ENCODE measurements at regions not wholly inside any gene's neighbourhood (a gene's known extent, or its start where the extent isn't known, plus 50 kb on each side); places are given as distances from the start of the nearest gene placed in this dataset.
A peak's percentile ranks its signal among the peaks of the same experiment; 100 is the strongest.

DNA sequence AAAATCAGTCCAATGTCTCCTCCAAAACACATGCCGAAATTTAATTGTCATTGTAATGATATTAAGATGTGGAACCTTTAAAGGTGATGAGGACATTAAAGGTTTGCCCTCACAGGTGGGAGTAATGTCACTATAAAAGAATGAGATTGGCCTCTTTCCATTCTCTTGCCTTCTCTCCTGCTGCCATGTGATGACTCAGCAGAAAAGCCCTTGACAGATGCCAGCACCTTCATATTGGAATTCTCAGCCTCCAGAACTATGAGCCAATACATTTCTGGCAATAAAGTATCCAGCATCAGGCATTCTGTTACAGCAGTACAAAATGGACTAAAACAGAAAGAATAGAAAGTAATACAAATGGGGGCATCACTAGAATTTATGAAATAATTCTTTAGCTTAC, 609.7 kb downstream of the SLC16A7 start:
- H3K9me3 ChIP-seq (ENCODE audit: low read depth), result no peaks in the 10 kb centered on the region
- H3K79me2 ChIP-seq (ENCODE audit: insufficient read depth), result no peaks in the 10 kb centered on the region
- peak overlapping the region; percentile 13 for H3K4me2 ChIP-seq (ENCODE audit: unreplicated experiment)
- in situ Hi-C loops (cut with MboI), result no loop called here
- DNase-seq, result peak; percentile 65
- no peaks in the 10 kb centered on the region for H4K20me1 ChIP-seq (ENCODE audit: insufficient read depth)
- no peak for TF ChIP-seq EZH2phosphoT487 (IDR thresholded peaks at IDR 0.05; ENCODE audit: insufficient read depth, low read depth)
- TF ChIP-seq EZH2 (IDR thresholded peaks at IDR 0.05; ENCODE audit: insufficient read depth, poor library complexity, severe bottlenecking), result no peak
- no peak overlapping the region for H3K4me3 ChIP-seq
- 94% methylated on average over 1 of the region's 1 CpG for WGBS, 2 experiments (ENCODE audit: low coverage in 1 of 2, low lambda C conversion rate in 2 of 2, missing lambda C conversion rate in 2 of 2)
- no peaks in the 10 kb centered on the region for H3K36me3 ChIP-seq (ENCODE audit: low read depth)
- H3K9me2 ChIP-seq (ENCODE audit: insufficient read depth), result no peaks in the 10 kb centered on the region
- H3K27ac ChIP-seq, result no peak overlapping the region
- no peaks in the 10 kb centered on the region for H3K27me3 ChIP-seq (replicated peaks; ENCODE audit: insufficient read depth)
- peaks cover 54% of the 10 kb centered on the region for H3K4me1 ChIP-seq (ENCODE audit: insufficient read depth)
- no peak overlapping the region for H3K9ac ChIP-seq
- H2AFZ ChIP-seq, result no peak overlapping the region
- H3F3A ChIP-seq (ENCODE audit: insufficient read depth), result peaks cover 18% of the 10 kb centered on the region

DNA sequence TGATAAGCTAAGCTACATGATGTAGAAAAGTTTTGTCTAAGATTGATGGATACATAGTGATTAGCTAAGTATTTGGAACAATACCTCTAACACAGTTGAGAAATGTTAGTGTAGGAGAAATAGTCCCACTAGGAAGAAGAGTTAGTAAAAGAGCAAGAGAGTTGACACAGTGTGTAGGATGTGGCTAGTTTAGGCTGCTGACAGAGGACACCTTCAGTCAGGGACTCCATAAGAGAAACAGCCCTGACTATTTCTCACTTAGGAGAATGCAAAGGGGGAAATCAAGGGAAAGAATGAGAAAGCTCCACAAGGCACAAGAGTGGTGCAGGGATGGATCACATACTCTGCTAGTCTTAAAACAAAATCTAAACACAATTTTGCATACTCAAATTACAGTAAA, 613.7 kb downstream of the SLC16A7 start:
- in situ Hi-C loops (cut with MboI), result no loop called here
- Histone ChIP-seq H2AFZ (no peak overlapping the region), H3F3A (ENCODE audit: insufficient read depth) (peaks cover 11% of the 10 kb centered on the region)

DNA sequence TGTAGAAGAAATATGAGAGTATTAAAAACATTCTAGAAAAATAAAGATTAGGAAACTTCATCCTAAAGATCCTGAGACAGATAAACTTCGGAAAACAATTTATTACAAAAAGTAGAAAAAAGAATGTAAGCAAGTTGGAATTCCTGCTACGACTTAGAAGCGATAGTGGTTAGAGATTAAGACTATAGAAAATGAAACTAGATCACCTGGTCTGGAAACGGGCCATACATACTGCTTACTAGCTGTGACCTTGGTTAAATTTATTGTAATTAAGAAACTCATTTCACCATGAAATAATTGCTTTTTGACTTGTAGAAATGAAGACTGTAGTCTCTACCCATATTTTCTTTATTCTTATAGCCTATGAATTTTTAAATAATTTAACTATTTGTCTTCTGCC, 614.1 kb downstream of the SLC16A7 start:
- Histone ChIP-seq H3K27ac (no peak overlapping the region), H3K4me3 (no peak overlapping the region), H3K9ac (no peak overlapping the region), H2AFZ (no peak overlapping the region), H3K4me1 (ENCODE audit: insufficient read depth) (peaks cover 15% of the 10 kb centered on the region), H3F3A (ENCODE audit: insufficient read depth) (peaks cover 7% of the 10 kb centered on the region), H3K79me2 (ENCODE audit: insufficient read depth) (no peaks in the 10 kb centered on the region), H3K4me2 (ENCODE audit: unreplicated experiment) (no peak overlapping the region), H3K9me3 (ENCODE audit: low read depth) (peaks cover 3% of the 10 kb centered on the region), H3K36me3 (ENCODE audit: low read depth) (no peaks in the 10 kb centered on the region), H3K9me2 (ENCODE audit: insufficient read depth) (no peaks in the 10 kb centered on the region), H3K27me3 (replicated peaks; ENCODE audit: insufficient read depth) (no peaks in the 10 kb centered on the region), H4K20me1 (ENCODE audit: insufficient read depth) (no peaks in the 10 kb centered on the region)
- no peak for DNase-seq
- WGBS, 2 experiments (ENCODE audit: low coverage in 1 of 2, low lambda C conversion rate in 2 of 2, missing lambda C conversion rate in 2 of 2), result 83 to 84% methylated on average over 4 of the region's 4 CpGs
- in situ Hi-C loops (cut with MboI), result no loop called here
- no peak for TF ChIP-seq EZH2 (IDR thresholded peaks at IDR 0.05; ENCODE audit: insufficient read depth, poor library complexity, severe bottlenecking)
- no peak for TF ChIP-seq EZH2phosphoT487 (IDR thresholded peaks at IDR 0.05; ENCODE audit: insufficient read depth, low read depth)

More for the DNA sequence above, 613.7 kb downstream of the SLC16A7 start:
- Histone ChIP-seq H3K36me3 (ENCODE audit: low read depth) (no peaks in the 10 kb centered on the region), H3K27me3 (replicated peaks; ENCODE audit: insufficient read depth) (no peaks in the 10 kb centered on the region), H3K4me3 (no peak overlapping the region), H4K20me1 (ENCODE audit: insufficient read depth) (no peaks in the 10 kb centered on the region), H3K4me2 (ENCODE audit: unreplicated experiment) (no peak overlapping the region), H3K4me1 (ENCODE audit: insufficient read depth) (peaks cover 19% of the 10 kb centered on the region), H3K9me3 (ENCODE audit: low read depth) (peaks cover 3% of the 10 kb centered on the region), H3K9ac (no peak overlapping the region), H3K9me2 (ENCODE audit: insufficient read depth) (no peaks in the 10 kb centered on the region), H3K27ac (no peak overlapping the region), H3K79me2 (ENCODE audit: insufficient read depth) (no peaks in the 10 kb centered on the region)
- no peak for DNase-seq
- no peak for TF ChIP-seq EZH2 (IDR thresholded peaks at IDR 0.05; ENCODE audit: insufficient read depth, poor library complexity, severe bottlenecking)
- no peak for TF ChIP-seq EZH2phosphoT487 (IDR thresholded peaks at IDR 0.05; ENCODE audit: insufficient read depth, low read depth)

DNA sequence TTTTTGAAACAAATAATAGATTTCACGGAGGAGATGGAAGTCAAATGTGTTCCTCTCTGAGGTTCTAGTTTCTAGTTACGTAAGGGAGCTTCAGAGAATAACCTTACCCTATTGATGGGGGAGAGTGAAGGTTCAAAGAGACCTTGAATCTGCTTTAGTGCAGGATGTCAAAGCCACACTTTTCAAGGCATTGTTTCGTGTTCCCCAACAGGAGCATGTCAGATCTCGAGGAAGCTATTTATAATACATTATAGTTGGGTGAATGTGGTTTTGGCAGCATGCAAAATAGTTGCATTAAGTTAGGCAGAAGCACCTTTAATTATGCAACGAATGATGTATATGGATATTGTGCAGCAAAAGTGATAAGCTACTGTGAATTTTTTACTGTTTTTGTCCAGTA, 614.9 kb downstream of the SLC16A7 start:
- no peaks in the 10 kb centered on the region for H3K27me3 ChIP-seq (replicated peaks; ENCODE audit: insufficient read depth)

DNA sequence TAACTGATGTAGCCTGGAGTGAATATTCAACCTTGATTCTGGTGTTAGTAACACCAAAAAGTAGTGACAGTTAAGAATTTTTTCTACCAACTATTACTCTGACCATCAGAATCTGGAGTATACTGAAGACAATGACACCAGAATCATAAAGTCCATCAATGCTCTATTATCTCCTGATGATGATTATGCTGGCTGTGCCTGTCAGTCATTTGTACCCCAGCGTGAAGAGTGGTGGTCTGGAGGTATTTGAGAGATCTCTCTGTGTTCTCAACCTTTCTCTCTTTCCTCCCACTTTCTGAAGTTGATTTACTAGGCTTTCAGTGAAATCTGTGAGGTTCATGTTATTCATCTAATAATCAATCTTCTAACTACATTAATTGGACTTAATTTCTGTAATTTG, 615.4 kb downstream of the SLC16A7 start:
- Histone ChIP-seq H2AFZ (no peak overlapping the region), H3K4me2 (ENCODE audit: unreplicated experiment) (no peak overlapping the region), H4K20me1 (ENCODE audit: insufficient read depth) (no peaks in the 10 kb centered on the region), H3K27me3 (replicated peaks; ENCODE audit: insufficient read depth) (no peaks in the 10 kb centered on the region), H3K9ac (no peak overlapping the region), H3K9me2 (ENCODE audit: insufficient read depth) (no peaks in the 10 kb centered on the region), H3K9me3 (ENCODE audit: low read depth) (peaks cover 3% of the 10 kb centered on the region), H3F3A (ENCODE audit: insufficient read depth) (no peaks in the 10 kb centered on the region), H3K36me3 (ENCODE audit: low read depth) (no peaks in the 10 kb centered on the region), H3K79me2 (ENCODE audit: insufficient read depth) (no peaks in the 10 kb centered on the region), H3K27ac (no peak overlapping the region), H3K4me3 (no peak overlapping the region), H3K4me1 (ENCODE audit: insufficient read depth) (peaks cover 2% of the 10 kb centered on the region)
- no peak for DNase-seq
- in situ Hi-C loops (cut with MboI), result no loop called here
- TF ChIP-seq EZH2 (IDR thresholded peaks at IDR 0.05; ENCODE audit: insufficient read depth, poor library complexity, severe bottlenecking) (no peak), EZH2phosphoT487 (IDR thresholded peaks at IDR 0.05; ENCODE audit: insufficient read depth, low read depth) (no peak)
- 94 to 97% methylated on average over 1 of the region's 1 CpG for WGBS, 2 experiments (ENCODE audit: low coverage in 1 of 2, low lambda C conversion rate in 2 of 2, missing lambda C conversion rate in 2 of 2)

More for the DNA sequence above, 614.9 kb downstream of the SLC16A7 start:
- H3K9me3 ChIP-seq (ENCODE audit: low read depth), result peaks cover 3% of the 10 kb centered on the region
- in situ Hi-C loops (cut with MboI), result no loop called here
- WGBS, 2 experiments (ENCODE audit: low coverage in 1 of 2, low lambda C conversion rate in 2 of 2, missing lambda C conversion rate in 2 of 2), result 54 to 60% methylated on average over 5 of the region's 5 CpGs
- no peaks in the 10 kb centered on the region for H3K79me2 ChIP-seq (ENCODE audit: insufficient read depth)
- H3K27ac ChIP-seq, result no peak overlapping the region
- no peaks in the 10 kb centered on the region for H3F3A ChIP-seq (ENCODE audit: insufficient read depth)
- DNase-seq, result no peak
- H3K9me2 ChIP-seq (ENCODE audit: insufficient read depth), result no peaks in the 10 kb centered on the region
- H3K4me1 ChIP-seq (ENCODE audit: insufficient read depth), result peaks cover 7% of the 10 kb centered on the region
- H2AFZ ChIP-seq, result 0 out of 2 replicates have a peak overlapping the region, but pooled peaks have one; percentile 15
- TF ChIP-seq EZH2phosphoT487 (IDR thresholded peaks at IDR 0.05; ENCODE audit: insufficient read depth, low read depth) (no peak), EZH2 (IDR thresholded peaks at IDR 0.05; ENCODE audit: insufficient read depth, poor library complexity, severe bottlenecking) (no peak)
- H3K36me3 ChIP-seq (ENCODE audit: low read depth), result no peaks in the 10 kb centered on the region
- H3K4me3 ChIP-seq, result no peak overlapping the region
- no peaks in the 10 kb centered on the region for H4K20me1 ChIP-seq (ENCODE audit: insufficient read depth)
- no peak overlapping the region for H3K4me2 ChIP-seq (ENCODE audit: unreplicated experiment)
- H3K9ac ChIP-seq, result no peak overlapping the region
